ENCODE measurements at regions not wholly inside any gene's neighbourhood (a gene's known extent, or its start where the extent isn't known, plus 50 kb on each side); places are given as distances from the start of the nearest gene placed in this dataset.

DNA sequence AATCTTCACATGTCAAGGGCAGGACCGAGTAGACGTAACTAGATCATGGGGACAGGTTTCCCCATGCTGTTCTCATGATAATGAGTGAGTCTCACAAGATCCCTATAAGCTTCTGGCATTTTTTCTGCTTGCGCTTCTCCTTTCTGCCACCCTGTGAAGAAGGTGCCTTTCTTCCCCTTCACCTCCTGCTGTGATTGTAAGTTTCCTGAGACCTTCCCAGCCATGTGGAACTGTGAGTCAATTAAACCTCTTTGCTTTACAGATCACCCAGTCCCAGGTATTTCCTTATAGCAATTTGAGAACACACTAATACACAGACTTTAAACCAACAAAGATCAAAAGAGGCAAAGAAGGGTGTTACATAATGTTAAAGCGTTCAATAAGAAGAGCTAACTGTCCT lies 156.6 kb upstream of the UBE2E2 start:
- ChIA-PET CTCF (no interaction called here), POLR2A (no interaction called here)
- no peak overlapping the region for H3K4me3 ChIP-seq (ENCODE audit: low read depth, low read length)
- no peak for DNase-seq (ENCODE audit: low read depth, low spot score)
- TF ChIP-seq, protein P1, sequence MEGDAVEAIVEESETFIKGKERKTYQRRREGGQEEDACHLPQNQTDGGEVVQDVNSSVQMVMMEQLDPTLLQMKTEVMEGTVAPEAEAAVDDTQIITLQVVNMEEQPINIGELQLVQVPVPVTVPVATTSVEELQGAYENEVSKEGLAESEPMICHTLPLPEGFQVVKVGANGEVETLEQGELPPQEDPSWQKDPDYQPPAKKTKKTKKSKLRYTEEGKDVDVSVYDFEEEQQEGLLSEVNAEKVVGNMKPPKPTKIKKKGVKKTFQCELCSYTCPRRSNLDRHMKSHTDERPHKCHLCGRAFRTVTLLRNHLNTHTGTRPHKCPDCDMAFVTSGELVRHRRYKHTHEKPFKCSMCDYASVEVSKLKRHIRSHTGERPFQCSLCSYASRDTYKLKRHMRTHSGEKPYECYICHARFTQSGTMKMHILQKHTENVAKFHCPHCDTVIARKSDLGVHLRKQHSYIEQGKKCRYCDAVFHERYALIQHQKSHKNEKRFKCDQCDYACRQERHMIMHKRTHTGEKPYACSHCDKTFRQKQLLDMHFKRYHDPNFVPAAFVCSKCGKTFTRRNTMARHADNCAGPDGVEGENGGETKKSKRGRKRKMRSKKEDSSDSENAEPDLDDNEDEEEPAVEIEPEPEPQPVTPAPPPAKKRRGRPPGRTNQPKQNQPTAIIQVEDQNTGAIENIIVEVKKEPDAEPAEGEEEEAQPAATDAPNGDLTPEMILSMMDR (IDR thresholded peaks at IDR 0.05; ENCODE audit: insufficient read depth, low read length, missing control alignments): no peak

DNA sequence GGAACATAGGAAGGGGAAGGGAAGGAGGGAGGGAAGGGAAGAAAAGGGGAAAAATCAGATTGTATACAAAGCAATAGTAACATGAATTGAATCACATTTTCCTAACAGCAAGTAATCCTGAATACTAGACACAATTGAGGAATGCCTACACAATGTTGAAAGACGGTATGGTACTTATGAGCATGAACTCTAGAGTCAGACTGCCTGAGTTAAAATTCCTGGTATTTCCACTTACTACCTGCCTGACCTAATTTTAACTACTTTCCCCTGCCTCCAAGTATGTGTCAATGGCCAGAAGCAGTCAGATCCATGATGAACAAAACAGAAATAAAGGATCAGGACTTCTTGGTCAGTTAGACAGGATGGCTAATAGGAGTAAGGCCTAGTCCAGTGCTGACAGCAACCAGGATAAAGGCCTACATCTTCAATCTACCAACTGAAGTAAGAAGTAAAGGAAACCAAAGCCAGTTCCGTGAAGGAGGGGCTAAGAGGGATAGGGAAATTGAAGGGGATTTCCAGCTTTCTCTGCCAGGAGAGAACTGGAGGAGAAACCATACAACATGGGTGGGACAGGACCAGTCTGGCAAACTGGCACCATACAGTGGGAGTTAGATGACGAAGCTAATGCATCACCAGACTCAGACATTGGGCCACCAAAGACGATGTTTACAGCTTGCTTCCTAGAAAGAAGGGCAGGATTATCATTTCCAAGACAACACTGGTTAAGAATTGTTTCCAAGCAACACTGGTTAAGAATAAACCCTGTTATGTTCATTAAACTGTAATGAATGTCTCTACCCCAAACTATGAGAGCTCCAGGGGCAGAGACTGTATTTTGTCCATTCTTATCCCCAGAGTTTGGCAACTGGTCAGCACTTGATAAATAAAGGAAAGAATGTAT lies 151.6 kb upstream of the UBE2E2 start:
- TF ChIP-seq, protein P1 (IDR thresholded peaks at IDR 0.05; ENCODE audit: insufficient read depth, low read length, missing control alignments): no peak
- no peak for DNase-seq (ENCODE audit: low read depth, low spot score)
- CTCF ChIA-PET: no interaction called here
- no peak overlapping the region for H3K4me3 ChIP-seq (ENCODE audit: low read depth, low read length)
- POLR2A ChIA-PET: no interaction called here

DNA sequence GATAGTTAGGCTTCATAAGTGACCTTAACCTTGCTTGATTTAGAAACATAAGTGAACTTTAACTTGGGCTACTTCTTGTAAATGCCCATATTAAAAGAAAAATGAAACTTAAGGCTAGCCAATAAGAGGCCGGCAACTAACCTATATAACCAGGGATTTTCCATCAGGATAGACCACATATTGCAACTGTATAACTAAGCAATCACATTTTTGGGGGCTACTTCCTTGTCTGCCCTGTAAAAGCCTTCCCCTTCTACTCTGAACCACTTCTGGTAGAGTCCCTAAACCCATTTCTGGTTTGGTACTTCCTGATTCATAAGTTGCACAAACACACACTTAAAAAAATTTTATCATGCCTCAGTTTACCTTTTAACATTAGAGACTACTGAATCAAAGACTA lies 150.9 kb upstream of the UBE2E2 start:
- ChIA-PET CTCF (no interaction called here), POLR2A (no interaction called here)
- TF ChIP-seq, protein P1 (IDR thresholded peaks at IDR 0.05; ENCODE audit: insufficient read depth, low read length, missing control alignments): no peak
- DNase-seq (ENCODE audit: low read depth, low spot score): no peak
- no peak overlapping the region for H3K4me3 ChIP-seq (ENCODE audit: low read depth, low read length)

DNA sequence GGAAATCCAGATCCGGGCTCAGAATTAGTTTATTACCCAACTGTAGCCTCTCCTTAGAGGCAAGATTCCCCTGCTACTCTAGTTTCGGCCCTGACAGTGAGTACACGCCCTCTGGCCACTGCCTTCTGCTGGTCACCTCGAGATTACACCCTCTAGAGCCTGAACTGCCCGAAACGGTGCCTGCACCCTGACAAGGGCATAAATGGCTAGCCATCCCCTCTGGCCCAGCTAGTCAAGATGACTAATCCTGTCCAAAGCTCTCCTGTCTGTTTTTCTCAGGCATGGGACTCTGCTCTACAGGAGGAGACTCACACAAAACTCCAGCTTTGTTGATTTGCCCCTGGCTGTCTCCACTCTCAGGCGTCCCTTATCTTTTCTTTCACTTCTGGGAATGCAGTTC lies 150.5 kb upstream of the UBE2E2 start:
- CTCF ChIA-PET: no interaction called here
- DNase-seq (ENCODE audit: low read depth, low spot score): no peak
- TF ChIP-seq, protein P1 (IDR thresholded peaks at IDR 0.05; ENCODE audit: insufficient read depth, low read length, missing control alignments): no peak
- H3K4me3 ChIP-seq (ENCODE audit: low read depth, low read length): no peak overlapping the region
- POLR2A ChIA-PET: no interaction called here

DNA sequence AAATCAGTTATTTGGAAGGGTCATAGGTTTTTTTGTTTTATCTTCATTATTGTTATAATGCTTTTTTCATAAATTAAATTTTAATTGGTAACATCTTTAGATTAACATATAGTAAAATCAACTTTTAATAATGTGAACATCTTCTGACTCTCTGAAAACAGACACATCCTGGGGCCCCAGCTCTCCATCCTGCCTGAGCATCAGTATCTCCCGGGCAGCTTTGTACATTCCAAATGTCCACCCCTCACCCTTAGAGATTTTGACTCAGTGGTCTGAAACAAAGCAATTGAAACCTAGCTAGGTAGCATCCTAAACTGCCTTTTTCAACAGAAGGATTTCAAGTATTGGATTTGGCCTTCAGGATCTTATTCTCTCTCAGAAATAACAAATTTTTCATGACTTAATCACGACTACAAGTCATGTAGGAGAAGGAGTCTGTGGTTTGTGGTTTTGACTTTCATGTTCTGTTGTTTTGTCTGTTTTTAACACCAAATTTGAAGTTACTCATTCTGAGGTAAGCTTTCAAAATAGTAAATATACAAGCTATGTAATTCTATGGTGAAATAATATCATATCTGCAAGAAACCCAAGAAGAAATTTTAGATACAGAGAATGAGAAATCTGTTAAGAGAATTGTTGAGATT lies 147.3 kb upstream of the UBE2E2 start:
- ChIA-PET CTCF (no interaction called here), POLR2A (no interaction called here)
- TF ChIP-seq, protein P1 (IDR thresholded peaks at IDR 0.05; ENCODE audit: insufficient read depth, low read length, missing control alignments): no peak
- DNase-seq (ENCODE audit: low read depth, low spot score): peak; percentile 50
- H3K4me3 ChIP-seq (ENCODE audit: low read depth, low read length): no peak overlapping the region

DNA sequence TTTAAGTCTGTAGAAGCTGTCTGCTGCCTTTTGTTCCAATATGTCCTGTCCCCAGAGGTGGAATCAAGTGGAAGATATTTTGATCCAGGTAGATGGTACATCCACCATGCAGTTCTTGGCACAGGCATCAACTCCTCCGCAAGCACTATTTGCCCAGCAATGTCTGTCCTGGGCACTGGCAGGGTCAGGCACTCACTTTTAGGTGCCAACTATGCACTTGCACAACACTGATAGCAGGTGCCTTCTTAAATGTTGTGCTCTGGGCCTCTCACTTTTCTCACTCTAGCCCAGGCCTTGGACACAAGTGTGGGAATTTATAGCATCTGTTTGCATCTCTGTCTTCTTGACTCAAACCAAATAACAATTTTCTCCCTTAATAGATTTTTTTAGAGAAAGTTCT lies 140.5 kb upstream of the UBE2E2 start:
- POLR2A ChIA-PET: no interaction called here
- no peak for DNase-seq (ENCODE audit: low read depth, low spot score)

More for the DNA sequence above, 140.5 kb upstream of the UBE2E2 start:
- H3K4me3 ChIP-seq (ENCODE audit: low read depth, low read length): no peak overlapping the region
- TF ChIP-seq, protein P1 (IDR thresholded peaks at IDR 0.05; ENCODE audit: insufficient read depth, low read length, missing control alignments): no peak
- CTCF ChIA-PET: no interaction called here
